ENCODE measurements at regions not wholly inside any gene's neighbourhood (a gene's known extent, or its start where the extent isn't known, plus 50 kb on each side); places are given as distances from the start of the nearest gene placed in this dataset.
A peak's percentile ranks its signal among the peaks of the same experiment; 100 is the strongest.

DNA sequence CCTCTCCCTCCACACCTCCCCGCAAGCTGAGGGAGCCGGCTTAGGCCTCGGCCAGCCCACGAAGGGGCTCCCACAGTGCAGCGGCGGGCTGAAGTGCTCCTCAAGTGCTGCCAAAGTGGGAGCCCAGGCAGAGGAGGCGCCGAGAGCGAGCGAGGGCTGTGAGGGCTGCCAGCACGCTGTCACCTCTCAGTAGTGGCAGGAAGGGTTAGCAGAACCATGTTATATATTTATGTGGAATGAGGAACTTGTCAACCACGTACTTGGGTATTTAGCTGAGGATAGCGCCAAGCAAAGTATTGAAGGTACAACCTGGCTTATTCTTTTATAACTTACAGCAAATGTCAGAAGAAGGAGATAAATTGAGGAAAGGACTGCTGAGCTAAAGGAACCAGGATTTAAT is 144.1 kb upstream of the MGAT5 start:
- ChIA-PET POLR2A (interaction anchor here (0.7 kb wide), 1 partner anchor 343 kb away, joined by 7 read pairs; no protein-coding TSS in a partner anchor), CTCF (interaction anchor here (1.1 to 5.5 kb wide), 4 partner anchors 9 to 345 kb away, joined by 3 to 27 read pairs (median 8); no protein-coding TSS in a partner anchor)
- TF ChIP-seq CTCF (IDR thresholded peaks at IDR 0.05; ENCODE audit: control extremely low read depth, extremely low read depth, low read depth, missing control alignments), result no peak
- no peak for DNase-seq (ENCODE audit: extremely low spot score)

DNA sequence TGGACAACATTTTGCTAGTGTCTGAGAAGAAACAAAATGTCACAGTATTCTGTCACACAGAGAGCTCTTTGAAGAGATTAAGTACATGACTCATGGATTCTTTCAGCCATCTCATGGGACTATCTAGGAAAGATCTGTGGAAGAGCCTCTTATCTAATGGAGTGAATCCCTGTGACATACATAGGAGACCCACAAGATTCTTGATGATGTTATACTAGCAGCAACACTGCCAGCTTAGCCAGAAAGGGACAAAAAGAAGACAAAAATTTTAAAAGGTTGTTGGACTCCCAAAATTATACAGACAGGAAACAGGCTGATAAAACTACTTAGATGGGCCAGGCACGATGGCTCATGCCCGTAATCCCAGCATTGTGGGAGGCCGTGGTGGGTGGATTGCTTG is 143.3 kb upstream of the MGAT5 start:
- CTCF ChIA-PET, result interaction anchor here (1.8 to 5.5 kb wide), 3 partner anchors 8 to 301 kb away, joined by 7 to 27 read pairs (median 9); no protein-coding TSS in a partner anchor
- POLR2A ChIA-PET, result no interaction called here
- no peak for TF ChIP-seq CTCF (IDR thresholded peaks at IDR 0.05; ENCODE audit: control extremely low read depth, extremely low read depth, low read depth, missing control alignments)
- DNase-seq (ENCODE audit: extremely low spot score), result no peak

DNA sequence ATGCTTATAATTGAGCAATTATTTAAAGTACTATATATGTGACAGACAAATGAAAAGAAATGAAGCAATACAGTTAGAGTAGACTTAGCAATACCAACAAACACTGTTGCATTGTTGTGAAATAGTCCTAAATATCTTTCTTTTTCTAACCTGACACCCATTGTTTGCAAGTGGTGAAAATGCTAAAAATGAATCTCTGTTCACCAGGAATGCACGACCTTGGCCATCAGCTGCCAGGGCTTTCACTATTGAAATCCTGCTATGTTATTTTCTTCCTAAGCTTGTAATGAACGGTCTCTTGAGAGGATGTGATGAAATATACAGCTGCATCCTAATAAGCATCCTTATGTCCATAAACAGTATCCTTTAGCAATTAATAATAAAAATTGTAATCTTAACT is 136.2 kb upstream of the MGAT5 start:
- CTCF ChIA-PET, result interaction anchor here (0.7 to 6.6 kb wide), 40 partner anchors 10 to 334 kb away, joined by 3 to 156 read pairs (median 5); no protein-coding TSS in a partner anchor
- DNase-seq (ENCODE audit: extremely low spot score), result no peak
- TF ChIP-seq CTCF (IDR thresholded peaks at IDR 0.05; ENCODE audit: control extremely low read depth, extremely low read depth, low read depth, missing control alignments), result no peak
- POLR2A ChIA-PET, result no interaction called here

DNA sequence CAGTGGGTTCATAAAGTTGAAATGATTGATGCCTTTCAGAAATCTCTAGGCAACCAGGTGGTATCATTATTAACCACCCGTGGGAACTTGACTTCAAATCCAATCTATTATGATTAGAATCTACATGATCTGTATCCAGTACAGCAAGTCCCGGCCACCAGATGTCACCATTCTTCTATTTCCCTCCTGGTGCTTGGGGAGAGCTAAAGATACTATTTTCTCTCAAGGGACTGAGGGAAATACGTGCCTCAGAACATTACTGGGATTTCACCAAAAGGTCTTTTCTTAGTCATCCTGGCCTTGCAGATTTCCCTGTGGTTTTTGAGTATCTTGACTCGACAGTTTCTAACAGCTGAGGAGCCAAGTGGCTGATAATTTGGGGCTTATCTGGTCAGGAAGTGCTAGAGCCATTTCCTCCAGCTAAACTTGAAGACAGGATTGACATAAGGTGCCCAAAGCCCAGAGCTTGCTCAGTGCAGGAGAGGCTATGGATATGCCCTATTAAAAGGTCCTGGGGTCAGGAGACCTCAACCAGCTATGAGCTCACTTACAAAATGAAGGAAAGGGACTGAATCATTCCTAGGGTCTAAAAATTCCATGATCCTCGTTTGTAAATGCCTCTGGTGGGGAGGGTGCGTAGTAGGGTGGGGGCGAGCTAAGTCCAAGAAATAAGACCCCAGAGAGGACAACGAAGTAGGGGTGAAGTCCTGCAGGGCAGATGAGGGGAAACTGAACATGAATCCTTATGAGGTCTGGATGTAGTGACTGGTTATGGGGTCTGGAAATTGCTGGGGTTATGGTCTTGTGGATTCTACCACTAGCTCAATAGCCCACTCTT is 135.4 kb upstream of the MGAT5 start:
- CTCF ChIA-PET, result interaction anchor here (0.7 to 6.6 kb wide), 71 partner anchors 10 to 799 kb away, joined by 3 to 156 read pairs (median 5); partner anchors contain the start of gene MGAT5
- peak; percentile 72 for DNase-seq (ENCODE audit: extremely low spot score)
- POLR2A ChIA-PET, result no interaction called here
- peak; percentile 69 for TF ChIP-seq CTCF (IDR thresholded peaks at IDR 0.05; ENCODE audit: control extremely low read depth, extremely low read depth, low read depth, missing control alignments)

DNA sequence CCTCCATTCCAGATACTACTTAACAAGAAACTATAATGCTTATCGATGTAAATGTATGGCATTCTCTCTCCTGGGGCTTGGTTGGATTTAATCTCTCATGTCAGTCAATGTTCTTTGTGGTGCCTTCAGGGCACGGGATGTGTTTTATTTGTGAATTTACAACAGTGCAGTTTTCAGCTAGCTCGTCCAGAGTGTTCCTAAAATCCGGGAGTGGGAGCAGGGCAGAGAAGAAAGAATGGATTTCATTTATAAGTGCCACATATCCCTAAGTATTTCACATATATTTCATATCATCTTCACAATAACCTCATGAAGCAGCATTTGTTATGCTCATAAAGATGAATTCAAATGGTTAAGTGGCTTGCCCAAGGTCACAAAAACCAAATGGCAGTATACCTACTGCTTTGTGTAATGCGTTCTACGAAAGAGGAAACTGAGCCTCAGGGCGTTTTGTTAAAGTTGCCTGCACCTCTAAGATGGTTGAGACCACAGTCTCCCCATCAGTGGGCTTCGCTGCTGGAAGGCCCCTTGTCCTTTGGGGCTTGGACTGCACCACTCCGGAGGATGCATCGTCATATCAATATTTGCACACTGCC is 134.7 kb upstream of the MGAT5 start:
- DNase-seq (ENCODE audit: extremely low spot score), result no peak
- CTCF ChIA-PET, result interaction anchor here (0.7 to 6.6 kb wide), 65 partner anchors 9 to 798 kb away, joined by 3 to 156 read pairs (median 5); partner anchors contain the start of gene MGAT5
- no peak for TF ChIP-seq CTCF (IDR thresholded peaks at IDR 0.05; ENCODE audit: control extremely low read depth, extremely low read depth, low read depth, missing control alignments)
- POLR2A ChIA-PET, result interaction anchor here (0.5 to 0.8 kb wide), 3 partner anchors 88 to 132 kb away, joined by 3 read pairs; no protein-coding TSS in a partner anchor

GRCh38 chr2:134119713-134120405 is 134.0 kb upstream of the MGAT5 start:
- ChIA-PET CTCF (interaction anchor here (0.8 to 6.6 kb wide), 17 partner anchors 9 to 331 kb away, joined by 3 to 156 read pairs (median 8); no protein-coding TSS in a partner anchor), POLR2A (interaction anchor here (0.5 to 0.8 kb wide), 4 partner anchors 88 to 292 kb away, joined by 3 to 4 read pairs (median 3); no protein-coding TSS in a partner anchor)
- TF ChIP-seq CTCF (IDR thresholded peaks at IDR 0.05; ENCODE audit: control extremely low read depth, extremely low read depth, low read depth, missing control alignments), result no peak
- peak; percentile 85 for DNase-seq (ENCODE audit: extremely low spot score)

Data from GM10248 (cell line).